GM18868 (cell line): ENCODE measurements at regions not wholly inside any gene's neighbourhood (a gene's known extent, or its start where the extent isn't known, plus 50 kb on each side); places are given as distances from the start of the nearest gene placed in this dataset.
"Not testable (repeated sequence)": the region's sequence is repeated elsewhere in the genome, so short reads cannot be mapped to it uniquely, and the experiment has no call there.

Experiments used
- ATAC-seq: cut with Tn5 transposase; IDR thresholded peaks from one replicate; pipeline ENCODE4 v1.9.1; 2021; ENCODE audit warnings: mild to moderate bottlenecking, moderate library complexity; ENCODE audit not compliant: unreplicated experiment

DNA sequence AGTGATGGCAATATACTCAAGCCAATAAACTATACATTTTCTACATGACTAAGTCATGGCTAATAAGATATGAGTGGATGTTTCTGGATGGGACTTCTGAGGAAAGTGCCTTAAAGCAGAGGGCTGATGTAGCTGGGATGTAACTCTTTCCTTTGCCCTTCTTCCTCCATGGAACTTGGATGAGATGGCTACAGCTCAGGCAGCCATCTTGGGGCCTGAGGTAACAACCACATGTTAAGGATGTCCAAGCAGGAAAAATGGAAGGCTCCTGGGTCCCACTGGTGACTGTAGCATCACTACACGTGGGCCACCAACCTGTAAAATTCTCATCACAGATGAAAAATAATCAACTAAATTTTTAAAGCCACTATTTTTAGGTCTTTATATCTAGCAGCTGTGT is 54.4 kb upstream of the GRIP1 start:
- no peak for ATAC-seq

DNA sequence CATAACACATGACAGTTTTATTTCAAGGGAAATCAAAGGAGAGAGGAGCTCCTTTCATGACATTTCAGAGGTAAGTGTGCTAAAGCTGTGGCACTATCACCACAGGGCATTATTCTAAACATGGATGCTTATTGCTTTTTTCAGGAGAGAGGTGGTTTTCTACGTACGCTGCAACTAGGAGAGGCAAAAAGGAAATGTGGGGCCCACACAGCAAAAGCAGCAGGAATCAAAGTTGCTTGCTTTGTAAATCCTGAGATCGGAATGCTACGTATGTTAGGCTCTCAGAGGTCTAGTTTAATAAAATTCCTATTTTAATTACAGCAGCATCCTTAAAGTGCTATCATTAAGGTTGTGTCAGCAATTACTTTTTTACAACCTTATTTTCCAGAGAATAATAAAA is 55.0 kb upstream of the GRIP1 start:
- ATAC-seq: no peak

DNA sequence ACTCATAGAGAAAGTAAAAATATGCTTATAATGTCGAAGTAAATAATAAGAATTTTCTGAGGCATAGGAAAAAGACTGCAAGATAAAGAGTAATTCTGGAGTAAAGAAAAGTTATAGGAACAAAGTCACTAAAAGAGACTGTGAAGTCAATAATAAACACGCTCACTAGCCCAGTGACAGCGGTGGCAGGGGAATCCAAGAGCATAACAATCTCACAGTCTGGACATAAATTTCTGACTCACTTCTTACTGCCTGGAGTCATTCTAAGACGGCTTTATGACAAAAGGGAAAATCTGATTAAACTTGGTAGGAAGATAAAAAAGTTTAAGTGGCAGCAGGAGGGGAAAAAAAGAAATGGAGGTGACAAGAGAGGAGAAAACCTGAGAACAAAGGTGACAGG is 56.4 kb upstream of the GRIP1 start:
- ATAC-seq: no peak

DNA sequence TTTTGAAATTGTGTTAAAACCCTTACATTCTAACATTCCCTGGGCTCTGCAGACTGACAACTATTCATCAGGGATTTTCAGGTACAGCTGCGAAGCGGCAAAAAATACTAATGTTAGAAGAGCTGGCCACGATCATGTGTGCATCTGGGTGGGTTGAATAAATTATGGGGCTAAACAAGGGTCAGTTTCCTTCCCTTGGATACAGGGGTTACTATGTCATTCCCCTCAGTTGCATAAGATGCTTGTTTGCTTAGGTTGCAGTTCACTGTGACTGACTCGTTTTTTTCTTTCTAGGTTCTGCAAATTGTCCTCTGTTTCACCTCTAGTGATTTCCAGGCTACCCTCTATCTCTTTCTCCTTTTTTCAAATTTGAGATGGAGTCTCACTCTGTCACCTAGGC is 58.1 kb upstream of the GRIP1 start:
- ATAC-seq: no peak

DNA sequence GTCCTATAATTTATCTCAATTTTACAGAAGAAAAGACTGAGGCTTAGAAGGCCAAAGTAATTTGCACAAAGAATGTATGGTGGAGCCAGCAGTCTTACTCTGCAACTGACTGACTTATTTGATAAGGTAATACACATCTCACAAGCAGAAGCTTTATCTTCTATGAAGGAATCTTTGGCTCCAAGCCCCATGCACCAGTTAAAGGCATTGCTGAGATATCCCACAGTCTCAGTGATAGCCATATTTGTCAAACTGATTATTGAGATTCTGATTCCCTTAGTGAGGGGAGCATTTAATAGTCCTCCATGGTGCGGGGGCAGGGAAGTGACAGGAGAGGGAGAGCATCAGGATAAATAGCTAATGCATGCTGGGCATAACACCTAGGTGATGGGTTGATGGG is 60.4 kb upstream of the GRIP1 start:
- ATAC-seq: no peak

DNA sequence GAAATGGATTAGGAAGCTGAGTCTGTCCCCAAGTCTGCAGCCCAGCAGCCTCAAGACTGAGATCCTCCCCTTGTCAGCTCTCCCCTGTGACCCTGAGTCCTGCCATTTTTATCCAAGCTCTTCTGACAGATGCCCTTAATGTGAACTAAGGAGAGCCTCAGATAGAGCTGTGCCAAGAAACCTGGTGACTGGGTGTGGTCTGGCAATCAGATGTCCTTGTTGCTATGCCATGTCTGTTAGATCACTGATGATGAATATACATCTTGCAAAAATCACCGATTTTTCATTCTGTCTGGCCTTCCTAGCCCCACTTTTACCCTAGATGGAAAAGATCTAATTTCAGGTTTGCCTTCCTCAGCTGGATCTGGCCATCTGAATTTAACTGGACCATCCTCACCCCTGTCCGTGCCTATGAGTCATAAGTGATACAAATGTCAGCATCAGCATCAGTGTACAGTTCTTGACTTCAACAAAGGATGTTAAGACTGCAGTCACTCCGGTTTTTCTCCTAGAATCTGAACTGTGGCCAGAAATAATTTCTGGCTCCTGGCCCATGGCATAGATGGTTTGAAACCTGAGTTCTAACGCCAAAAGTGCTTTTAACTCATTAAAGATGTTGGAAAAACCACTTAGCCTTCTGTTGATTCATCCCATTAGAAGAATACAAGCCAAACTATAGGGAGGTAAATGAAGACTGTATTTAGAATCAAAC is 61.2 kb upstream of the GRIP1 start:
- no peak for ATAC-seq

DNA sequence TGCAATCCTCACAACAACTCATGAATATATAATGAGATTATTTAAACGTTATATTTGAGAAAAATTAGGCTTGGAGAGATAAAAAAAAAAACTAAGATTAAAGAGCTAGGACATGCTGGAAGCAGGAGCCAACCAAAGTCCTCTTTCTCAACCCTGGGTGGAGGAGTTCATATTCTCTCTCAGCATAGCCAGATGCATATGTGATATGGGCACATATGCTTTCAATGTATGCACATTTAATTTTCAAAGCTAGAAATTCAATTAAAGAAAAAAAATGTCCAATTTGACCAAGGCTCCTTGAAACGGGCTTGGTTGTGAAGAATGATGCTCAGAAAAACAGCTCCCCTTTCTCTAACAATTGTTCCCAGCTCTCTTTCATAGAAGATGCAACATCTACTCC is 61.9 kb upstream of the GRIP1 start:
- no peak for ATAC-seq

DNA sequence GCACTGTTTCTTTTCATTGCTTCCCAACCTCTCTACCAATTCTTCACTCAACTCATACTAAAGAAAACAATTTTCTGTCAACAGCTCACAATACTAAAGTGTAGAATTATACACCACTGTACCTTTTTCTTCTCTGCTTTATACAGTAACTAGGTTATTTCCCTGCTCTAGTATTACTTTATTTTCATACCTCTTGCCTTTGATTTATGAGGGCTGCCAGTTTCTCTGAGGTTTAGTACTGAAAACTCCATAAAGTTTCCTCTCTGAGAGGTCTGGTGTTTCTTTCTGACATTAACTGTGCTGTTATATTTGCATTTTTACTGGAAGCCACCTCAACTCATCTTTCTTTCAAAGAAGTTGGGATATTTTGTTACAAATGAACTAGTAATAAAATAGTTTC is 63.0 kb upstream of the GRIP1 start:
- no peak for ATAC-seq

DNA sequence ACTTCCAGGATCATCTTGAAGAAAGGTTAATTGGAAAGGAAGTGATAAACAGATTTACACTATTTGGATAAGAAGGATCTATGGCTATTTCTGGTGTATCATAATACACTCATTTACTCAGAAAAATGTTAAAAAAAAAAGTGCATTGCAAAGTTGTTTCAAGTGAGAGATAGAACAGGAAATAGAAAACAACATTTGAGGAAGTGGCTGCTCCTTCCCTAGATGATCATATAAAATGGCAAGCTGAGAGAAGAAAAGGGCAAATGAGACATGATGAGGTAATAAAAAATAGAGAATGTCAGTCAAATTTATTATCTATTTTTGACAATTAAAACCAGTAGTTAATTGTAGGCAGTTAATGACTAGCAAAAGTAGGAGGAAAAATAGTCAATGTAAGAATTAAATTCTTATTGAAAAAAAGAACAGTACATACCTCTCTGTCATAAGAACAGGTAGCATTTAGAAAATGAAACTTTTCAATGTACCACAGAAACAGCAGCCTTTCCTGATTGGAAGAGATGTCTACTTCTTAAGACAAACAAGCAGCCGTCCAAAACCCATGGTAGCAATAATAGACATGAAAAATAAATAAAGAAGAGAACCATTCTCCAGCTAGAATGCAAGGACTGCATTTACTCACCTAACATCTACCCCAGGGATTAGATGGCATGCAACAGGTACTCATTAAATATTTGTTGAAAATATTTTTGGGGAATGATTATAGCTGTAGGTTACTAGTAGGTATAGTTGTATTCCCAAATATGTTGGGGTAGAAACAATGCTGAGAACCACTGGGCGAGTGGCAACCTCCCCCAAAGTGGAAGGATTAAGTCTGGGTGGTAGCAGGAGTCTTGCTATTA is 63.9 kb upstream of the GRIP1 start:
- ATAC-seq: no peak

DNA sequence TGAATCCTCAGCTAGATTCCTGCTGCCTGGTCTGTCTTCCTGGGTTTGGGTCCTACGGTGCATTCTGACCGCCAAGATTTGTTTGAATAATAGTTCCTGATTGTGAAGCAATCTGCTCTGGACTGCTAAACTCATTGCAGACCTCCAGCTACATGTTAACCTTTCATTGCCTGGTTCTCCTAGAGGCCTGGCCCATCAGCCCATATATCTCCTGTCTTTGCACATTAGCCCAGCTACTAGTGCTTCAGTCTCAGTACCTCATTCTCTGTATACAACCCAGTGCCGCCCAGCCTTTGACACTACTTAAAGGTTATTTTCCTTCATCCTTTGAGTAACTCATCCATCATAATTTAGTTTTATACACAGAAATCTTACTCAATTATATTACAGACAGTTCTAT is 65.6 kb upstream of the GRIP1 start:
- ATAC-seq: no peak

DNA sequence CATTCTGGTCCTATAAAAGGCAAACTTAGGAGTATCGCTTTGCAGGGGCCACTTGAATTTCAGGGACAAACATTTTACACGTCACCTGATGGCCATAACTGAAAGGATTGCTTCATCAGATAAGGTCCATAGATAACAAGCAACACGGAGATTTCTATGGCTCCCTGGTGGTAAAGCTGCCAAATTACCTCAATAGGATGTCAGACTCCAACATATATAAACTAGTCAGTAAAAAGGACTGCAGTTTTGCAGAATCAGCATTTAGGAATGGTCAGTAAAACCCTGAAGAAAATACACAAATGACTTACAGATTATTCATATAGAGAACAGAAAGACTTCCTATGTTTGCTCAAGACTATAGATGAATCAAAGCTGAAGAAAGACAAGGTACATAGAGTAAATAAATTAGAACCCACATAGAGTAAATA is 66.1 kb upstream of the GRIP1 start:
- no peak for ATAC-seq

DNA sequence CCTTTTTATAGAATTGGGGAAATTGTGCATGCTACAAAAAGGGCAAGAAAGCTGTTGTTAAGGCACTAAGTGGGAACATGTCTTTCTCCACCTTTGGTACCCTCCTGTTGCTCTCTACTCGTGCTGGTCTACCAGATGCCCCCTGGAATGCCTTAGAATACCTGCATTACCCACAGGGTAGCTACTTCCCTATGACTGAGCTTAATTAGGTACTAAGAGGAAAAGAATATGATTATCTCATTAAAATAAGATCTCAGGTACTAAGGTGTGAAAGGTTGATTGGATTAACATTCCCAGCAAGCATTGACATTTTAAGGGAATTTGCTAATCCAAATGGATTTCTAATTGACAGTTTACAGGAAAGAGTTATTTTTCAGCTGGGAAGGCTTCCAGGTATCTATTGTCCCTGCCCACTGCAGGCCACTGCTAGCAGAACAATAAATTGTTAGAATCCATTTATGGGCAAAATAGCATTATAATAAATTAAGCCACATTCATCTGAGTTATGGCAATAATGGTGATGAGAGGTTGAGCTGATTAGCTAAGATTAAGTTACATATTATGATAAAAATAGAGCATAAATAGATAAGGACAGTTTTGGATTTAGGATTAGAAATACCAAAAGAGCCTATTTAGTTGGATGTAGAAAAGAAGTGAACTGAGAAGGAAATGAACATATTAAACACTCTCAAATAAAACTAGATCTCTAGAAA is 67.8 kb upstream of the GRIP1 start:
- no peak for ATAC-seq

DNA sequence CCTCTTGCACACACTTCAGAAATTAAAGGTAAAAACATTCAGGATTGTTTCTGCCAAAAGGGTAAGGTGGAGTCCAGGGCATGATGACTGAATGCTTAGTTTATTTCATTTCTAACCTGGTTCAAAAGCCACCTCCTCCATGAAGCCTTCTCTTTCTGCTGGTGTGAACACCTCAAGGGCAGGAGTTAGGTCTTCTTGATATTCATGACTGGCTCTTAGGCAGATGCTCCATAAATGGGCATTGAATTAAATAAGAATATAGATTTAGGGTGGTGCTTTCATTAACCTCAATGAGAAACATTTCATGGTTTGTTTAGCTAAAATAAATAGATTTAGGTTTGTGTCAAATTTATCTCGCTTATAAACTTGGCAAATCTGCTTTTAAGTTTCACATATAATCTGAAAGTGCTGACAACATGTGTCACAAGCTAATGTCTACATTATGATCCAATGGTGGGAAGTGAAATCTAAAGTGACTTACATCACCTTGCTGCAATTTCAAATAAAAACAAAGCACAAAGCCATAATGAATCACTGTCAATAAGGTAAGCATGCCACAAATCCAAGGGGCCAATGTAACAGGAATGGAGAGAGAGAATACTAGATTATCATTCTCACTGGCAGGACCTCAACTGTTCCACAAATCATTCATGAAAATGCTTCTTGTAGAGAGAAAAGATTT is 72.7 kb upstream of the GRIP1 start:
- ATAC-seq: no peak

DNA sequence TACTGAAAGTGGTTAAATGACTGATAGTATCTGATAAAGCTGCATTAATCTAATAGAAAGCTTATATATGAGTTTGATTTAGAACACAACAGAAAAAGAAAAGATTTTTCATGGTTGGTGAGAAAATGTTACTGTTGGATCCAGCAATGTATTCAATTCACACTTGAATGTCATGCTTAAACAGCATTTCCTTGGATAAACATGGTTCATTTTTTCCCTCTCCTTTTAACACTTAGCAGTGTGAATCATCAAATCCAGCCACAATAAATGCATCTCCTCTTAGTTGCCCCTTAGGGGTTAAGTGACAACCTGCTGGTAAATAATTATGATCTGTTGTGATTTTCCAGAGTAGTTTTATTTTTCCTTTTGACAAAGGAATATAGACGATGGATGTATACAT is 74.9 kb upstream of the GRIP1 start:
- ATAC-seq: no peak

DNA sequence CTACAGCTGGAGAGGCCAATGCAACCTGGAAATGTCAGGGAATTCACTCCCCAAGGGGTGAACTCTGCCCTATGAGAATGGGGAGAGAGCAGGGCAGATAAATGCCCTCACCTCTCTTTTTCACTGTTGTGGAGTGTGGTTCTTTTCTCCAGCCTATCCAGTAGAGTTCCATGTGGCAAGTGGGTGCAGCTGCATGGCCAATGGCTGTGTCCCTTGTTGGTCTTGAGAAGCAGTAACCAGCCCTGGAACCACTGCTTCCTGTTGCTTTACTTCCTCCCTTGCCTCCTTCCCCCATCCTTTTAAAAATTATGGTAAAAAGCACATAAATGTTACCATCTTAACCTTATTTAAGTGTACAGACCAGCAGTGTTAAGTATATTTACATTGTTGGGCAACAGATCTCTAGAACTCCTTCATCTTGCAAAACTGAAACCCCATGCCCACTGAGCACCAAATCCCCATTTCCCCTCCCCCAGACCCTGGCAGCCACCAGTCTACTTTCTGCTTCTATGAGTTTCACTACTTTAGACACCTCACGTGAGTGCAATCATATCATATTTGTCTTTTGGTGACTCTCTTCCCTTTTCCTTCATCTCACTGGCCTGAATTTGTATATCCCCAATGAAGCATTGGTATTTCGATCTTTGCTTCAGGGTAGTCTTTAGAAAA is 77.0 kb upstream of the GRIP1 start:
- no peak for ATAC-seq

DNA sequence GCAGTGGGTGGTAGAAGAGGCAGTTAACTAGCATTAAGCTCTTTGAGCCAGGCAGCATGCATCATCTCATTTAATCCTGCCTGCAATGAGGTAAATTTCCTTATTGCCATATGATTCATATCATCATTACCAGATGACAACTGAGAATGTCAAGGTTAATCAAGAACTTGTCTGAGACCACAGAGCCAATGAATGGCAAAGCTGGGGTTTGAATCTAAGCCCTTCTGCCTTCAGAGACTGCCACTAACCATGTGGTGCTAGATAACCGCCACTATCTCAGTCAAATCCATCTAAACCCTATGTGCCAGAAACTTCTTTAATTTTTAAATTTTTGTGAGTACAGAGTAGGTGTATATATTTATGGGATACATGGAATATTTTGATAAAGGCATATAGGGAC is 77.8 kb upstream of the GRIP1 start:
- ATAC-seq: no peak

DNA sequence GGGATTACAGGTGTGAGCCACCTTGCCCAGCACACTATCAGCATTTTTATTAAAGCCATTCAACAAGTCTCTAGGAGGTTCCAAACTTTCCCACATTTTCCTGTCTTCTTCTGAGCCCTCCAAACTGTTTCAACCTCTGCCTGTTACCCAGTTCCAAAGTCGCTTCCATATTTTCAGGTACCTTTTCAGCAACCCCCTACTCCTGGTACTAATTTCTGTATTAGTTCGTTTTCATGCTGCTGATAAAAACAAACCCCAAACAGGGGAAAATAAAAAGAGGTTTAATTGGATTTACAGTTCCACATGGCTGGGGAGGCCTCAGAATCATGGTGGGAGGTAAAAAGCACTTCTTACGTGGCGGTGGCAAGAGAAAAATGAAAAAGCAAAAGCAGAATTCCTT is 81.2 kb upstream of the GRIP1 start:
- ATAC-seq: not testable (repeated sequence)

DNA sequence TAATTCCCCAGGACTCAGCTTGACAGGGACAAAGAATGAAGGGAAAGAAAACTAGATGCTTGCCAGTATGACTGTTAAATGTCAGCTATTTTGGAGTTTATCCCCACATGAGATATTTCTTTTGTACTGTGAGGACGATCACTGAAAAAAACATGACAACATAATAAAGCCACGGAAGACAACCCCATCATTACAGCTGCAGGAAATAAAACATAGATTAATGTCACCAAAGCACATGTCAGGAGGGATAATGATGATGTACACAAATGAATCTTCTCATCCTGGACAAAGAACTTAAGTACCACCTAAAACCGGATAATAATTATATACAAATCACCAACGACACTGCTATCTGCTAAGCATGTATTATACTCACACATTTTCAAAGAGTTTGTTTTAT is 84.6 kb upstream of the GRIP1 start:
- no peak for ATAC-seq

DNA sequence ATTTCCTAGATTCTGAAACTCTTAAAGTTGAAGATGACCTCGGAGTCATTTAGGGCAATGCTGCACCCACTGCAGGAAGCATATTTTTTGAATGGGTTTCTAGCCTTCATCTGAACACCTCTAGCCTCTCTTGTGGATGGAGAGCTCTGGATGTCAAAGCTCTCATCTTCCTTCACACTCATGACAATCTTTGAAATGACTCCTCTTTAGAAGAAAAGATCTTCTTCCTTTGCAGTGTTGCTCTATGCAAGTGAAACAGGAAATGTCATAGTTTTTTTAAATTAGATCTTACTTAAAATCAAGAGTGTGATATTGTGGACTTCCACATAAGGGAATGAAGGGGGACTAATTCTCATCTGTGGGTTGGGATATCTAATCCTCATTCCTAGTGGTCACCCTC is 86.3 kb upstream of the GRIP1 start:
- no peak for ATAC-seq

DNA sequence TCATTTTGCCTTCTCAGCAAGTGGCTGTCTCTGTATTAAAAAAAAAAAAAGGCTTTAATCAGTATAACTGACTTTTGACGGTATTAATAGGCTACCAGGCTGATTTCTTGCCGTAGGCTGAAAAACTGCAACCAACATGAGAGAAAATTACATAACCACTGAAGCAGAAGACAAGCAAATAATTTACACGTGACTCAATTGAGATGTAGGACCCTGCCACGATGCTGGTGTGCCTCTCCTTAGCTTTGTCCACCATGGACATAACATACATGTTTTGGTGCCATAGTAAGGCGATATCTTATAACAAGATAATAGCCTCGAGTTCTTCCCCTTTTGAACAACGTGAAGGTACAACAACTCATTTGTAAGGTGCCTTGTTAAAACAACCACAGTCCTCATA is 88.7 kb upstream of the GRIP1 start:
- ATAC-seq: no peak

DNA sequence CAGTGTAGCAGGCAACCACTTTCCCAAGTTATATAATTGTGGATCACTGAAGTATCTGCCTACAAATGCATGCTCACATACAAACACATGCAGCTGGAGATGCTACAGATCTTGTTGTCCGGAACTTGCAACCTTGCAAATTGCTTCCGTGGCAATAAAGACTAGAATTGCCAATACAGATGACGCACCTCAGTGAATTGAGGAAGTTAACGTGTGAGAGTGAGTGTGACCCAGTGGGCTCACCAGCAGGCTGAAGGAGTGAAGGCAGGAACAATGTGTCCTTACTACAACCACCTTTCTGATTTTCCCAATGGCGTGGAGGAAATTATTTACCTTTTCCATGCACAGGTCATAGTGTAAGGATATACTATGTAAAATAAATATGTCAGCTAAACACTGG is 89.4 kb upstream of the GRIP1 start:
- no peak for ATAC-seq
